ENCODE measurements at regions not wholly inside any gene's neighbourhood (a gene's known extent, or its start where the extent isn't known, plus 50 kb on each side); places are given as distances from the start of the nearest gene placed in this dataset.

GRCh38 chr2:78264130-78264529, 742.0 kb upstream of the LRRTM4 start:
- TF ChIP-seq CTCF (IDR thresholded peaks at IDR 0.05) (no peak), POLR2AphosphoS5 (IDR thresholded peaks at IDR 0.05; ENCODE audit: insufficient read depth in 1 of 2, low read depth in 1 of 2) (no peak)

Measured in vagina (tissue), 2 donors.